ENCODE measurements at regions not wholly inside any gene's neighbourhood (a gene's known extent, or its start where the extent isn't known, plus 50 kb on each side); places are given as distances from the start of the nearest gene placed in this dataset.

DNA sequence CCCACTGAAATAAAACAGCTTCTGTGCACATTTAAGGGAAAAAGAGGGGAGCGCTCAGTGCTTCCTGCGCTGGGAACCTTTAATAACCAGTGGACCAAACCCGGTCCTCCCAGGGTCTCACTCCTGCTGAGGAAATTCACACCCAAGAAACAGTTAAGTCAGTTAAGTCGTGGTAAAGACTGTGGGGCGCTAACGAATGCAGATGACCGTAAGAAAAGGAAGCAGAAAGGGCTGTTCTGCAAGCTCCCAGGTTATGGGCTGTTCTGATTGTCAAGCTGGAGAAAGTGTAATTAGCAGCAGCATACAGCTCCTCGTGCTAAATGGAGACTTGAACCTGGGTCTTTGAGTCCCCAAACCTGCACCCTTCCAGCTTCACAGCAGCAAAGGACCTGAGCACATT is 536.6 kb downstream of the NPHP4 start:
- POLR2A ChIA-PET = no interaction called here
- FAIRE-seq (no peak), ATAC-seq (no peak), DNase-seq (ENCODE audit: low read depth, low spot score) (no peak)
- intact Hi-C loops (cut with micrococcal nuclease; ENCODE audit: unreplicated experiment) = no loop called here
- no peaks in the 10 kb centered on the region for H3K4me1 ChIP-seq (ENCODE audit: control insufficient read depth, insufficient read depth, low read length)
- CTCF ChIA-PET = no interaction called here
- RAD21 ChIA-PET (ENCODE audit: unreplicated experiment) = no interaction called here
- no TSS peak for BruUV-seq (replicated peaks)
- H3K9me3 ChIP-seq (replicated peaks; ENCODE audit: control insufficient read depth, insufficient read depth, low read length) = no peaks in the 10 kb centered on the region
- no peak overlapping the region for H3K4me3 ChIP-seq
- no peak overlapping the region for H2AFZ ChIP-seq (ENCODE audit: control insufficient read depth, low read depth, low read length)
- no peaks in the 10 kb centered on the region for H3K27me3 ChIP-seq (replicated peaks in 1 of 2; ENCODE audit: control insufficient read depth in 2 of 2, insufficient read depth in 2 of 2, low read length in 1 of 2)
- H3K36me3 ChIP-seq (ENCODE audit: control insufficient read depth in 2 of 2, insufficient read depth in 2 of 2, low read length in 1 of 2) = no peaks in the 10 kb centered on the region
- TF ChIP-seq, protein P1, sequence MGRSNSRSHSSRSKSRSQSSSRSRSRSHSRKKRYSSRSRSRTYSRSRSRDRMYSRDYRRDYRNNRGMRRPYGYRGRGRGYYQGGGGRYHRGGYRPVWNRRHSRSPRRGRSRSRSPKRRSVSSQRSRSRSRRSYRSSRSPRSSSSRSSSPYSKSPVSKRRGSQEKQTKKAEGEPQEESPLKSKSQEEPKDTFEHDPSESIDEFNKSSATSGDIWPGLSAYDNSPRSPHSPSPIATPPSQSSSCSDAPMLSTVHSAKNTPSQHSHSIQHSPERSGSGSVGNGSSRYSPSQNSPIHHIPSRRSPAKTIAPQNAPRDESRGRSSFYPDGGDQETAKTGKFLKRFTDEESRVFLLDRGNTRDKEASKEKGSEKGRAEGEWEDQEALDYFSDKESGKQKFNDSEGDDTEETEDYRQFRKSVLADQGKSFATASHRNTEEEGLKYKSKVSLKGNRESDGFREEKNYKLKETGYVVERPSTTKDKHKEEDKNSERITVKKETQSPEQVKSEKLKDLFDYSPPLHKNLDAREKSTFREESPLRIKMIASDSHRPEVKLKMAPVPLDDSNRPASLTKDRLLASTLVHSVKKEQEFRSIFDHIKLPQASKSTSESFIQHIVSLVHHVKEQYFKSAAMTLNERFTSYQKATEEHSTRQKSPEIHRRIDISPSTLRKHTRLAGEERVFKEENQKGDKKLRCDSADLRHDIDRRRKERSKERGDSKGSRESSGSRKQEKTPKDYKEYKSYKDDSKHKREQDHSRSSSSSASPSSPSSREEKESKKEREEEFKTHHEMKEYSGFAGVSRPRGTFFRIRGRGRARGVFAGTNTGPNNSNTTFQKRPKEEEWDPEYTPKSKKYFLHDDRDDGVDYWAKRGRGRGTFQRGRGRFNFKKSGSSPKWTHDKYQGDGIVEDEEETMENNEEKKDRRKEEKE (IDR thresholded peaks at IDR 0.05) = no peak
- TF ChIP-seq CHD4 (IDR thresholded peaks at IDR 0.05) (no peak), HCFC1 (IDR thresholded peaks at IDR 0.05; ENCODE audit: low read length) (no peak), FOXM1 (IDR thresholded peaks at IDR 0.05; ENCODE audit: low read depth, low read length) (no peak), ZBED1 (IDR thresholded peaks at IDR 0.05; ENCODE audit: borderline replicate concordance) (no peak), RBBP5 (conservative IDR thresholded peaks at IDR 0.05) (no peak), SRF (IDR thresholded peaks at IDR 0.05; ENCODE audit: low read depth in 2 of 2, low read length in 2 of 2) (no peak), TARDBP (IDR thresholded peaks at IDR 0.05; ENCODE audit: borderline replicate concordance) (no peak), KLF5 (IDR thresholded peaks at IDR 0.05; ENCODE audit: partially characterized antibody) (no peak), MYC (IDR thresholded peaks at IDR 0.05; ENCODE audit: insufficient read depth, insufficient read length, insufficient replicate concordance, low read length, severe bottlenecking) (no peak), STAT1 (conservative IDR thresholded peaks at IDR 0.05) (no peak), EGR1 (IDR thresholded peaks at IDR 0.05; ENCODE audit: borderline replicate concordance in 1 of 2, low read depth in 2 of 2, low read length in 2 of 2) (no peak), SIN3A (IDR thresholded peaks at IDR 0.05; ENCODE audit: low read depth, low read length) (no peak), NFIC (IDR thresholded peaks at IDR 0.05; ENCODE audit: low read depth, low read length) (no peak), POU2F2 (IDR thresholded peaks at IDR 0.05; ENCODE audit: borderline replicate concordance, low read depth, low read length) (no peak), RFX5 (IDR thresholded peaks at IDR 0.05; ENCODE audit: low read depth, low read length) (no peak), CHD1 (IDR thresholded peaks at IDR 0.05; ENCODE audit: low read depth, low read length) (no peak)
- TF ChIP-seq, protein P2, sequence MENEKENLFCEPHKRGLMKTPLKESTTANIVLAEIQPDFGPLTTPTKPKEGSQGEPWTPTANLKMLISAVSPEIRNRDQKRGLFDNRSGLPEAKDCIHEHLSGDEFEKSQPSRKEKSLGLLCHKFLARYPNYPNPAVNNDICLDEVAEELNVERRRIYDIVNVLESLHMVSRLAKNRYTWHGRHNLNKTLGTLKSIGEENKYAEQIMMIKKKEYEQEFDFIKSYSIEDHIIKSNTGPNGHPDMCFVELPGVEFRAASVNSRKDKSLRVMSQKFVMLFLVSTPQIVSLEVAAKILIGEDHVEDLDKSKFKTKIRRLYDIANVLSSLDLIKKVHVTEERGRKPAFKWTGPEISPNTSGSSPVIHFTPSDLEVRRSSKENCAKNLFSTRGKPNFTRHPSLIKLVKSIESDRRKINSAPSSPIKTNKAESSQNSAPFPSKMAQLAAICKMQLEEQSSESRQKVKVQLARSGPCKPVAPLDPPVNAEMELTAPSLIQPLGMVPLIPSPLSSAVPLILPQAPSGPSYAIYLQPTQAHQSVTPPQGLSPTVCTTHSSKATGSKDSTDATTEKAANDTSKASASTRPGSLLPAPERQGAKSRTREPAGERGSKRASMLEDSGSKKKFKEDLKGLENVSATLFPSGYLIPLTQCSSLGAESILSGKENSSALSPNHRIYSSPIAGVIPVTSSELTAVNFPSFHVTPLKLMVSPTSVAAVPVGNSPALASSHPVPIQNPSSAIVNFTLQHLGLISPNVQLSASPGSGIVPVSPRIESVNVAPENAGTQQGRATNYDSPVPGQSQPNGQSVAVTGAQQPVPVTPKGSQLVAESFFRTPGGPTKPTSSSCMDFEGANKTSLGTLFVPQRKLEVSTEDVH (IDR thresholded peaks at IDR 0.05; ENCODE audit: low read depth, partially characterized antibody) = no peak
- TF ChIP-seq, protein P3, sequence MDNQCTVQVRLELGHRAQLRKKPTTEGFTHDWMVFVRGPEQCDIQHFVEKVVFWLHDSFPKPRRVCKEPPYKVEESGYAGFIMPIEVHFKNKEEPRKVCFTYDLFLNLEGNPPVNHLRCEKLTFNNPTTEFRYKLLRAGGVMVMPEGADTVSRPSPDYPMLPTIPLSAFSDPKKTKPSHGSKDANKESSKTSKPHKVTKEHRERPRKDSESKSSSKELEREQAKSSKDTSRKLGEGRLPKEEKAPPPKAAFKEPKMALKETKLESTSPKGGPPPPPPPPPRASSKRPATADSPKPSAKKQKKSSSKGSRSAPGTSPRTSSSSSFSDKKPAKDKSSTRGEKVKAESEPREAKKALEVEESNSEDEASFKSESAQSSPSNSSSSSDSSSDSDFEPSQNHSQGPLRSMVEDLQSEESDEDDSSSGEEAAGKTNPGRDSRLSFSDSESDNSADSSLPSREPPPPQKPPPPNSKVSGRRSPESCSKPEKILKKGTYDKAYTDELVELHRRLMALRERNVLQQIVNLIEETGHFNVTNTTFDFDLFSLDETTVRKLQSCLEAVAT (IDR thresholded peaks at IDR 0.05) = no peak
- TF ChIP-seq, protein P4, sequence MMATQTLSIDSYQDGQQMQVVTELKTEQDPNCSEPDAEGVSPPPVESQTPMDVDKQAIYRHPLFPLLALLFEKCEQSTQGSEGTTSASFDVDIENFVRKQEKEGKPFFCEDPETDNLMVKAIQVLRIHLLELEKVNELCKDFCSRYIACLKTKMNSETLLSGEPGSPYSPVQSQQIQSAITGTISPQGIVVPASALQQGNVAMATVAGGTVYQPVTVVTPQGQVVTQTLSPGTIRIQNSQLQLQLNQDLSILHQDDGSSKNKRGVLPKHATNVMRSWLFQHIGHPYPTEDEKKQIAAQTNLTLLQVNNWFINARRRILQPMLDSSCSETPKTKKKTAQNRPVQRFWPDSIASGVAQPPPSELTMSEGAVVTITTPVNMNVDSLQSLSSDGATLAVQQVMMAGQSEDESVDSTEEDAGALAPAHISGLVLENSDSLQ (IDR thresholded peaks at IDR 0.05) = no peak
- no peak overlapping the region for H3K27ac ChIP-seq (ENCODE audit: control insufficient read depth, insufficient read depth)
- H3K9ac ChIP-seq (ENCODE audit: control insufficient read depth, insufficient read depth, low read length) = no peak overlapping the region
- SMC1A ChIA-PET (ENCODE audit: uncharacterized antibody, unreplicated experiment) = no interaction called here
- no peak overlapping the region for H3K4me2 ChIP-seq (ENCODE audit: control insufficient read depth, insufficient read depth)
- H3K79me2 ChIP-seq (ENCODE audit: control insufficient read depth, insufficient read depth, low read length) = no peaks in the 10 kb centered on the region
- in situ Hi-C loops (cut with MboI) = no loop called here
- 32% methylated on average over 8 of the region's 8 CpGs for WGBS (ENCODE audit: insufficient coverage, insufficient replicate concordance, low lambda C conversion rate, missing lambda C conversion rate)
- H4K20me1 ChIP-seq (ENCODE audit: control insufficient read depth, insufficient read depth) = no peaks in the 10 kb centered on the region
